DOHH2 (cell line): ENCODE measurements at regions not wholly inside any gene's neighbourhood (a gene's known extent, or its start where the extent isn't known, plus 50 kb on each side); places are given as distances from the start of the nearest gene placed in this dataset.

ENCODE experiments used
- H3F3A ChIP-seq: fragments of 200-600 bp; sonication (generic), shearing (Covaris generic); 2 replicates; pipeline ENCODE4 v1.6.0; 2016; ENCODE audit warnings: antibody characterized with exemption, mild to moderate bottlenecking; ENCODE audit not compliant: control insufficient read depth, insufficient read depth
- H3K27ac ChIP-seq: fragments of 200-600 bp; sonication (generic); 2 replicates; pipeline ENCODE4 v1.5.1; 2014; ENCODE audit warnings: low read depth, mild to moderate bottlenecking, low read length, moderate library complexity
- H3K27me3 ChIP-seq: fragments of 200-600 bp; sonication (generic); 2 replicates; pipeline ENCODE4 v1.6.1; 2014; ENCODE audit warnings: mild to moderate bottlenecking, low read length, mixed read lengths; ENCODE audit not compliant: control insufficient read depth
- H3K36me3 ChIP-seq: fragments of 200-600 bp; sonication (generic); 2 replicates; pipeline ENCODE4 v1.6.1; 2014; ENCODE audit warnings: mild to moderate bottlenecking, low read length, moderate library complexity, mixed read lengths; ENCODE audit not compliant: control insufficient read depth
- H3K4me1 ChIP-seq: fragments of 200-600 bp; sonication (generic); 2 replicates; pipeline ENCODE4 v1.6.1; 2014; ENCODE audit warnings: mild to moderate bottlenecking, low read length, mixed read lengths; ENCODE audit not compliant: control insufficient read depth
- H3K4me2 ChIP-seq: fragments of 200-600 bp; sonication (generic); 2 replicates; pipeline ENCODE4 v1.6.0; 2014; ENCODE audit warnings: mild to moderate bottlenecking, low read length, moderate library complexity
- H3K4me3 ChIP-seq: fragments of 200-600 bp; sonication (generic); 2 replicates; pipeline ENCODE4 v1.5.1; 2014; ENCODE audit warnings: mild to moderate bottlenecking, low read length, mixed read lengths
- H3K79me2 ChIP-seq: fragments of 200-600 bp; sonication (generic); 2 replicates; pipeline ENCODE4 v1.6.1; 2014; ENCODE audit warnings: mild to moderate bottlenecking, low read length, mixed read lengths; ENCODE audit not compliant: control insufficient read depth
- H3K9me2 ChIP-seq: fragments of 200-600 bp; sonication (generic); replicated peaks from 2 replicates; pipeline ENCODE4 v1.6.1; 2014; ENCODE audit warnings: mild to moderate bottlenecking, low read length, mixed read lengths; ENCODE audit not compliant: control insufficient read depth
- H3K9me3 ChIP-seq: fragments of 200-600 bp; sonication (generic); 2 replicates; pipeline ENCODE4 v1.6.1; 2014; ENCODE audit warnings: antibody characterized with exemption, low read length, mixed read lengths; ENCODE audit not compliant: control insufficient read depth, insufficient read depth
- H4K20me1 ChIP-seq: fragments of 200-600 bp; sonication (generic); 2 replicates; pipeline ENCODE4 v1.6.0; 2014; ENCODE audit warnings: low read depth, mild to moderate bottlenecking, antibody characterized with exemption, low read length, moderate library complexity; ENCODE audit not compliant: control insufficient read depth, insufficient read depth
- CTCF ChIP-seq: fragments of 200-600 bp; sonication (generic); IDR thresholded peaks from one replicate; pipeline ENCODE4 v1.5.1; 2014; ENCODE audit warnings: antibody characterized with exemption, mild to moderate bottlenecking, low read depth, low read length; ENCODE audit not compliant: poor library complexity, severe bottlenecking
- EZH2phosphoT487 ChIP-seq: fragments of 200-600 bp; sonication (generic); IDR thresholded peaks from 2 replicates; pipeline ENCODE4 v1.6.1; 2017; ENCODE audit warnings: borderline replicate concordance, mild to moderate bottlenecking, antibody characterized with exemption, low read length, moderate library complexity, mixed read lengths

- Histone ChIP-seq H3K4me1 (peaks cover under 1% of the 10 kb centered on the region; the same call in 1 of the 2 replicates), H3K27me3 (no peaks in the 10 kb centered on the region), H3K79me2 (no peaks in the 10 kb centered on the region), H3K27ac (no peak overlapping the region), H3K9me3 (peaks cover 15% of the 10 kb centered on the region; the same call in 1 of the 2 replicates), H3K36me3 (no peaks in the 10 kb centered on the region), H3K4me3 (no peak overlapping the region), H4K20me1 (no peaks in the 10 kb centered on the region), H3K9me2 (no peaks in the 10 kb centered on the region), H3K4me2 (no peak overlapping the region), H3F3A (no peaks in the 10 kb centered on the region)
- TF ChIP-seq EZH2phosphoT487: no peak
- TF ChIP-seq CTCF: no peak
These were observed 539.0 kb downstream of the SOX11 start for GRCh38 chr2:6231166-6231565.

GRCh38 chr2:6233993-6234392 is 541.8 kb downstream of the SOX11 start:
- Histone ChIP-seq H3K79me2 (no peaks in the 10 kb centered on the region), H4K20me1 (no peaks in the 10 kb centered on the region), H3K27ac (no peak overlapping the region), H3K4me2 (no peak overlapping the region), H3F3A (peaks cover 2% of the 10 kb centered on the region; the same call in 1 of the 2 replicates), H3K4me3 (no peak overlapping the region), H3K36me3 (no peaks in the 10 kb centered on the region), H3K9me3 (peaks cover 24% of the 10 kb centered on the region; the same call in 1 of the 2 replicates), H3K9me2 (no peaks in the 10 kb centered on the region), H3K27me3 (no peaks in the 10 kb centered on the region), H3K4me1 (peaks cover 2% of the 10 kb centered on the region)
- TF ChIP-seq CTCF (no peak), EZH2phosphoT487 (no peak)

GRCh38 chr2:6234702-6235101 is 542.5 kb downstream of the SOX11 start:
- Histone ChIP-seq H3K27ac (no peak overlapping the region), H3K9me2 (no peaks in the 10 kb centered on the region), H3K27me3 (no peaks in the 10 kb centered on the region), H4K20me1 (no peaks in the 10 kb centered on the region), H3K79me2 (no peaks in the 10 kb centered on the region), H3K9me3 (peaks cover 24% of the 10 kb centered on the region; the same call in 1 of the 2 replicates), H3K4me1 (peaks cover 3% of the 10 kb centered on the region), H3K36me3 (no peaks in the 10 kb centered on the region), H3F3A (peaks cover 3% of the 10 kb centered on the region; the same call in 1 of the 2 replicates), H3K4me3 (no peak overlapping the region), H3K4me2 (no peak overlapping the region)
- TF ChIP-seq CTCF (no peak), EZH2phosphoT487 (no peak)
